ENCODE measurements at regions not wholly inside any gene's neighbourhood (a gene's known extent, or its start where the extent isn't known, plus 50 kb on each side); places are given as distances from the start of the nearest gene placed in this dataset.

DNA sequence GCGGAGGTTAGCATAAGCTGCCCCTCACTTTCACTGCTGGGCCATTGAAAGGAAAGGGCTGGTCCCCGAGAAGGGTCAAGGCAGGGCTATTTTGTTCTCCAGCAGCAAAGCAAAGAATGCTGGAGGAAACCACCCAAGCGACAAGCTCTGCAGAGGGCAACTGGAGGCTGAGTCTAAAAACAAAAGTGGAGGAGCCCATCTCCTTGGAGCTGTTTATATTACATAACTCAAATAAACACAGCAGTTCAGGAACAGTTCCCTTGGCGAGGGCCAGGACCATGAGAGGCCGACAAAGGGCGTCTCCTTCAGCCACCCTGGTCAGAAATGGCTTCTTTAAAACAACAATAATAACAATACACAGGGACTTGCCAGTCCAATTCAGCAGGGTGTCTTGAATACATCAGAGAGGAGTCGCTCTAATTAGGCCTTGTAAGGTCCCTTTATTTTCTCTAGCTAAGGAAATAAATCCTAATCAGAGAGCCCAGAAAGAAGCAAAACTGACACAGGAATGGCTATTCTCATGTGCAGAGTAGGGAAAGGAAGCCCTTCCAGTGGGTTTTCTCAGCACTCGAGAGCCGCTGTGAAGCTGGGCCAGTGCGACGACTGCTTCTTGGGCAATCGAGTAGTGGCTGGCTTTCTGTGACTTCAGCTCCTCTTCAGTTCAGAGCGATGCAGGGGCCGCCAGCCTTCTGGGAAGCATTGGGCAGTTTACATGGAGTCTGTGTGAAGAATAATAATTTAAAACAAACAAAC, 57.0 kb upstream of the TARBP1 start:
- no peak for DNase-seq

DNA sequence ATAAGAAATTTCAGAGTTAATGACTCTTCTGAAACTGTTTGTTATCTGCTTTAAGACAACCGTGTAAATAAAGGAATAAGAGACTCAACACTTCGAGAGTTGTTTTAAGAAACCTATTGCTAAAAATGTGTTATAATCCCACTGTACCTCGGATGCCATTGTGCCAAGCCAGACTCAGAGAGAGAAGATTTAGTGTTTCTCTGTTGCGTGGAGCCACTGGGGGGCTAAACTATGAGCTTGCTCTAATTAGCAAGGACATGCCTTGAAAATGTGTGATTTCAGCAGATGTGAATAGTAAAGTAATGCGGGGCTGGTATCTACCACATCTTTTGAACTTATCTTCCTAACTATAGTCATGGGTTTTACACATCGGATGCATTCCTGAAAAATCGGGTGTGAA, 56.2 kb upstream of the TARBP1 start:
- no peak for DNase-seq

- DNase-seq, result no peak
These were observed 55.2 kb upstream of the TARBP1 start for GRCh38 chr1:234533975-234534876.

GRCh38 chr1:234533034-234533891, 54.3 kb upstream of the TARBP1 start:
- DNase-seq, result no peak

- DNase-seq, result no peak
These were observed 53.5 kb upstream of the TARBP1 start for GRCh38 chr1:234532503-234532922.

DNA sequence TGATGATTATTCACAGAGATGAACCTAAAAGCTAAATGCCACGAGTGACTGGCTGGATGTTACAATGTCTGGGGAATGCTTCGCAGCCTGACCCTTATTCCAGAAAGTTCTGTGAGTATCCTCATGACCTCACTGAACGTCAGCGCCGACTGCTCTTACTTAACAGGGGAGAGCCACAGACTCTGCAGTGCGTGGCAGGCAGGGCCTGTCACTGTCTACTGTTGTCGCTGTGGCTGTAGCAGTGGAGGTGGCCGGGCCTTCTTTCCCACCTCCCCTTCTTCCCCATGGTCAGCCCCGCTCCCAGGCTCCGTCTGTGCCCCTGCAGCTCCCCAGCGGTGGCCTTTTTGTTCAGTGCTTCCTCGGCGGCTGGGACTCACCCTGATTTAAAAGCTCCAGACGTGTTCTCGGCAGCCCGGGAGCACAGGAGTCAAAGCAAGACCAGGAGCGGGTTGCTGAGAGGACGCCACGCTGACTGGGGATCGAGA, 52.2 kb upstream of the TARBP1 start:
- no peak for DNase-seq

DNA sequence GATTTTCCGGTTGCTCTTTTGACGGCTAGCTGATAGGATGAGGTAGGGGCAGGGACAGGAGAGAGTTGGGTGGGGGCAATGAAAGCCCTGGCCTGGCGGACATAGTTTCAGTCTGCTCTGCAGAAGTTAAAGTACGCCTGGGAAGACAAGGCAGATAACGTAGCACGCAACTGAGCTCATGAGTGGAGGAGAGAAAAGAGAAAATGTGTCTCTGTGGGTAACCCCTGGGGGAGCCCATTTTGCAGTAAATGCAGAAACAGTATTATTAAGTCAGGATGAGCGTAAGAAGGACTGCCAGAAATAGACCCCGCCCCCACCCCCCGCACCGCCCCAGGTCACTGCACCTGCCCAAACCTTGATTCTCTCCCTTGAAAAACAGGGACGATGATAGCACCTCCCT, 51.7 kb upstream of the TARBP1 start:
- no peak for DNase-seq

GRCh38 chr1:234529950-234530237, 50.9 kb upstream of the TARBP1 start:
- no peak for DNase-seq

- no peak for DNase-seq
These were observed 50.3 kb upstream of the TARBP1 start for GRCh38 chr1:234529095-234529949.
